ENCODE measurements at regions not wholly inside any gene's neighbourhood (a gene's known extent, or its start where the extent isn't known, plus 50 kb on each side); places are given as distances from the start of the nearest gene placed in this dataset.

GRCh38 chr2:236795169-236795860 lies 225.7 kb downstream of the ACKR3 start:
- TF ChIP-seq CTCF (IDR thresholded peaks at IDR 0.05) (no peak), POLR2AphosphoS5 (IDR thresholded peaks at IDR 0.05) (no peak), EP300 (IDR thresholded peaks at IDR 0.05) (no peak)
